Osteoblast (primary cell): ENCODE measurements at regions not wholly inside any gene's neighbourhood (a gene's known extent, or its start where the extent isn't known, plus 50 kb on each side); places are given as distances from the start of the nearest gene placed in this dataset.
"Not testable (repeated sequence)": the region's sequence is repeated elsewhere in the genome, so short reads cannot be mapped to it uniquely, and the experiment has no call there.

ENCODE experiments used
- DNase-seq: peaks from one replicate; pipeline ENCODE4 v3.0.0; 2011; ENCODE audit warnings: low spot score, mixed read lengths; ENCODE audit not compliant: insufficient read length; ENCODE audit errors: missing footprints
- H2AFZ ChIP-seq: 2 replicates; pipeline ENCODE4 v1.6.0; 2011; ENCODE audit warnings: mild to moderate bottlenecking, low read length
- H3K27ac ChIP-seq: 2 replicates; pipeline ENCODE4 v1.5.1; 2011; ENCODE audit warnings: mild to moderate bottlenecking, low read depth, low read length, moderate library complexity
- H3K27me3 ChIP-seq: 2 replicates; pipeline ENCODE4 v1.6.0; 2012; ENCODE audit warnings: mild to moderate bottlenecking, control low read depth, inconsistent platforms, low read length, moderate library complexity; ENCODE audit not compliant: insufficient read depth
- H3K36me3 ChIP-seq: 2 replicates; pipeline ENCODE4 v1.5.1; 2011; ENCODE audit warnings: mild to moderate bottlenecking, low read length, control low read depth, moderate library complexity; ENCODE audit not compliant: insufficient read depth
- H3K4me1 ChIP-seq: 2 replicates; pipeline ENCODE4 v1.5.1; 2011; ENCODE audit warnings: mild to moderate bottlenecking, low read length, control low read depth, moderate library complexity; ENCODE audit not compliant: insufficient read depth
- H3K4me2 ChIP-seq: 2 replicates; pipeline ENCODE4 v1.6.0; 2011; ENCODE audit warnings: mild to moderate bottlenecking, low read length; ENCODE audit not compliant: insufficient read depth
- H3K4me3 ChIP-seq: fragments of 200-600 bp; sonication (generic); 3 replicates; pipeline ENCODE4 v1.5.1; 2012; ENCODE audit warnings: mild to moderate bottlenecking, low read length, inconsistent platforms; ENCODE audit not compliant: insufficient read depth
- H3K79me2 ChIP-seq: 2 replicates; pipeline ENCODE4 v1.6.0; 2012; ENCODE audit warnings: mild to moderate bottlenecking, low read length, control low read depth, inconsistent platforms; ENCODE audit not compliant: insufficient read depth
- H3K9me3 ChIP-seq: 2 replicates; pipeline ENCODE4 v1.5.1; 2011; ENCODE audit warnings: low read depth, low read length, control low read depth
- H4K20me1 ChIP-seq: 2 replicates; pipeline ENCODE4 v1.6.0; 2012; ENCODE audit warnings: mild to moderate bottlenecking, low read length, control low read depth; ENCODE audit not compliant: insufficient read depth
- TF ChIP-seq, protein P1 (sequence below): IDR thresholded peaks from 2 replicates; pipeline ENCODE4 v1.5.1; 2011; ENCODE audit warnings: mild to moderate bottlenecking, low read depth, low read length, moderate library complexity; ENCODE audit errors: extremely low read depth

DNA sequence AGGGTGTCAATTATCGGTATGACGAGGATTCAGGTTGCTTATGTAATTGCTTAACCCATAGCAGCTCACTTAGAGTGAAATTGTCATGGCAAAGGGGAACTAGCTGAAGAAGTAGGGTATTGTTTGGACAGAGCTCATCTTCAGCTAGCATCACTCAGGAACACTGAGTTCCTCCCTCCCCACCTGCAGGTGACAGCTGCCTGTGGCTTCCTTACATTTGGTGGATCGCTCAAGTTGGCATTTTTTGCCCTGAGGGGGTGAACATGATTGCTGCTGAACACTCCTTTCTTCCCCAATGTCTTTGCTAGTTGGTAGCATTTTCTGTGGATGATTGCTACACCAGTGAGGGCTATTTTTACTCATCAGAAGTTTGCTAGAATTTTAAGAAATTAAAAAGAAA, 86.7 kb upstream of the THUMPD2 start:
- Histone ChIP-seq H3K9me3 (no peaks in the 10 kb centered on the region), H2AFZ (no peak overlapping the region), H3K79me2 (no peaks in the 10 kb centered on the region), H3K27me3 (no peaks in the 10 kb centered on the region), H3K4me1 (peaks cover 7% of the 10 kb centered on the region), H4K20me1 (no peaks in the 10 kb centered on the region), H3K36me3 (no peaks in the 10 kb centered on the region), H3K4me2 (no peak overlapping the region), H3K27ac (no peak overlapping the region), H3K4me3 (no peak overlapping the region)
- TF ChIP-seq, protein P1, sequence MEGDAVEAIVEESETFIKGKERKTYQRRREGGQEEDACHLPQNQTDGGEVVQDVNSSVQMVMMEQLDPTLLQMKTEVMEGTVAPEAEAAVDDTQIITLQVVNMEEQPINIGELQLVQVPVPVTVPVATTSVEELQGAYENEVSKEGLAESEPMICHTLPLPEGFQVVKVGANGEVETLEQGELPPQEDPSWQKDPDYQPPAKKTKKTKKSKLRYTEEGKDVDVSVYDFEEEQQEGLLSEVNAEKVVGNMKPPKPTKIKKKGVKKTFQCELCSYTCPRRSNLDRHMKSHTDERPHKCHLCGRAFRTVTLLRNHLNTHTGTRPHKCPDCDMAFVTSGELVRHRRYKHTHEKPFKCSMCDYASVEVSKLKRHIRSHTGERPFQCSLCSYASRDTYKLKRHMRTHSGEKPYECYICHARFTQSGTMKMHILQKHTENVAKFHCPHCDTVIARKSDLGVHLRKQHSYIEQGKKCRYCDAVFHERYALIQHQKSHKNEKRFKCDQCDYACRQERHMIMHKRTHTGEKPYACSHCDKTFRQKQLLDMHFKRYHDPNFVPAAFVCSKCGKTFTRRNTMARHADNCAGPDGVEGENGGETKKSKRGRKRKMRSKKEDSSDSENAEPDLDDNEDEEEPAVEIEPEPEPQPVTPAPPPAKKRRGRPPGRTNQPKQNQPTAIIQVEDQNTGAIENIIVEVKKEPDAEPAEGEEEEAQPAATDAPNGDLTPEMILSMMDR, result no peak
- no peak for DNase-seq

DNA sequence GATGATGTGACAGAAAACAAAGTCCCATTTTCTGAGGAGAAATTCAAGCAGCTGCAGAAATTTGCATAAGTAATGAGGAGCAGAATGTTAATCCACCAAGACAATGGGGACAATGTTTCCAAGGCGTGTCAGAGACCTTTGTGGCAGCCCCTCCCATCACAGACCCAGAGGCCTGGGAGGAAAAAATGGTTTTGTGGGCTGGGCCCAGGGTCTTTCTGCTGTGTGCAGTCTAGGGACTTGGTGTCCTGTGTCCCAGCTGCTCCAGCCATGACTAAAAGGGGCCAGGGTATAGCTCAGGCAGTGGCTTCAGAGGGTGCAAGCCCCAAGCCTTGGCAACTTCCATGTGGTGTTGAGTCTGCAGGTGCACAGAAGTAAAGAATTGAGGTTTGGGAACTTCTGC, 84.6 kb upstream of the THUMPD2 start:
- H3K4me2 ChIP-seq, H3K4me3 ChIP-seq, H3K36me3 ChIP-seq, H3K27me3 ChIP-seq, H4K20me1 ChIP-seq, DNase-seq, H2AFZ ChIP-seq, H3K79me2 ChIP-seq, H3K4me1 ChIP-seq, H3K9me3 ChIP-seq, H3K27ac ChIP-seq: not testable (repeated sequence)

DNA sequence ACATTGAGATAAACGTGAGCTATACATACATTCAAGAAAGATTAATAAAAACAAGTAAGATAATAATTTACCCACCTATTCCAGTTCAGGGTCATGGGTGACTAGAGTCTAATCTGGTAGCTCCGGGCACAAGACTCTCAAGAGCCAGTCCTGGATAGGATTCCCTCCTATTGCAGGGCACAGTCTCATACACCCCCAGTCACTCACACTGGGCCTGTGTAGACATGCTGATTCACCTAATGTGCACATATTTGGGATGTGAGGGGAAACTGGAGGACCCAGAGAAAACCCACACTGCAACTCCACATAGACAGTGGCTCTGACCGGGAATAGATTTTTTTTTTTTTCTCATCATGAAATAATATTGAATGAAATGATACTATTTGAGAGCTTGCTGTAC, 81.5 kb upstream of the THUMPD2 start:
- no peaks in the 10 kb centered on the region for H4K20me1 ChIP-seq
- no peaks in the 10 kb centered on the region for H3K27me3 ChIP-seq
- no peak overlapping the region for H3K4me3 ChIP-seq
- H3K27ac ChIP-seq, result no peak overlapping the region
- H3K79me2 ChIP-seq, result no peaks in the 10 kb centered on the region
- peak; percentile 30 for DNase-seq
- H2AFZ ChIP-seq, result no peak overlapping the region
- TF ChIP-seq, protein P1, result no peak
- no peak overlapping the region for H3K4me2 ChIP-seq
- no peaks in the 10 kb centered on the region for H3K36me3 ChIP-seq
- no peaks in the 10 kb centered on the region for H3K9me3 ChIP-seq
- no peaks in the 10 kb centered on the region for H3K4me1 ChIP-seq

DNA sequence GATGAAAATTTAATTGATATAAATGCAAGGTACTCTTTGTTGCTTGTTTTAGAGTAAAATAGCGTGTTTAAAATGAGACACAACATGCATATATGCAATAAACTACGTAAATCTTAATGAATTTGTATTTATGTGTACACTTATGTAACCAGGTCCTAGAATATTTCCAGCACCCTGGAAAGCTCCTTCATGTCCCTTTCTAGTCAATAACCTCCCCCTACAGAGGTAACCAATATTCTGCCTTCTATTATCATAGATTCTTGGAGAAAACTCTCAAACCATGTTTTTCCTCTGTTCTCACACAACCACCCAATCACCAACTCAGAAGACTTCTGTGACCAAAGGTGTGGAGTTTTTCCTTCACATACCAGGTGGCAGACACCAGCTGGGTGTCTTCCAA, 79.6 kb upstream of the THUMPD2 start:
- Histone ChIP-seq H3K4me1 (no peaks in the 10 kb centered on the region), H3K36me3 (no peaks in the 10 kb centered on the region), H2AFZ (no peak overlapping the region), H3K79me2 (no peaks in the 10 kb centered on the region), H4K20me1 (no peaks in the 10 kb centered on the region), H3K9me3 (no peaks in the 10 kb centered on the region), H3K27me3 (no peaks in the 10 kb centered on the region), H3K4me3 (no peak overlapping the region), H3K27ac (no peak overlapping the region), H3K4me2 (no peak overlapping the region)
- no peak for DNase-seq
- TF ChIP-seq, protein P1, result no peak

DNA sequence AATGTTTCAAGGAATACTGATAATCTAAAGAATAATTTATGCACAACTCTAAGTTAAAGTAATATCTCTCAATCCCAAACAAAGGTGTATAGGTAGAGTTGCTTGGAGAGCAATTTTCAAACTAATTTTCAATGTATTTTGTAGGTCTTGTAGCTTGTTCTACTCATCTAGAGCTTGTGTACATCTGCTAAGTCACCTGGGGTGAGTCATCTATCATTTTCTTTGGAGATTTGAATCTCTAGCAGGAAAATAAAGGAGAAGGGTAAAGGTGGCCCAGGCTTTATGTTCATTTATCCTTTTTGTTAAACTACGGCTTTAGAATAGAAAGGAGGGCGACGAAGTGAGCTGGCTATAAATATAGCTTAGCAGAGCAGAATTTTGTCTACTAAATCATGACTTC, 76.8 kb upstream of the THUMPD2 start:
- Histone ChIP-seq H2AFZ (no peak overlapping the region), H3K36me3 (no peaks in the 10 kb centered on the region), H4K20me1 (no peaks in the 10 kb centered on the region), H3K79me2 (no peaks in the 10 kb centered on the region), H3K4me1 (peaks cover 7% of the 10 kb centered on the region), H3K27ac (no peak overlapping the region), H3K4me3 (no peak overlapping the region), H3K9me3 (no peaks in the 10 kb centered on the region), H3K27me3 (no peaks in the 10 kb centered on the region), H3K4me2 (no peak overlapping the region)
- DNase-seq, result no peak
- TF ChIP-seq, protein P1, result no peak
